Breast epithelium (tissue), 3 donors: ENCODE measurements at regions not wholly inside any gene's neighbourhood (a gene's known extent, or its start where the extent isn't known, plus 50 kb on each side); places are given as distances from the start of the nearest gene placed in this dataset.

Experiments used
- POLR2AphosphoS5 ChIP-seq, 3 donors: sonication (generic); formaldehyde crosslinking; IDR thresholded peaks; one replicate each; pipeline ENCODE4 v1.6.1; 2017; ENCODE audit warnings: antibody characterized with exemption in 3 of 3
- TF ChIP-seq, protein P1 (sequence below), 3 donors: fragments of 450-650 bp; IDR thresholded peaks; one replicate each; pipeline ENCODE4 v1.5.1; 2016 to 2017; ENCODE audit warnings: antibody characterized with exemption in 3 of 3, mild to moderate bottlenecking in 3 of 3, moderate library complexity in 3 of 3

DNA sequence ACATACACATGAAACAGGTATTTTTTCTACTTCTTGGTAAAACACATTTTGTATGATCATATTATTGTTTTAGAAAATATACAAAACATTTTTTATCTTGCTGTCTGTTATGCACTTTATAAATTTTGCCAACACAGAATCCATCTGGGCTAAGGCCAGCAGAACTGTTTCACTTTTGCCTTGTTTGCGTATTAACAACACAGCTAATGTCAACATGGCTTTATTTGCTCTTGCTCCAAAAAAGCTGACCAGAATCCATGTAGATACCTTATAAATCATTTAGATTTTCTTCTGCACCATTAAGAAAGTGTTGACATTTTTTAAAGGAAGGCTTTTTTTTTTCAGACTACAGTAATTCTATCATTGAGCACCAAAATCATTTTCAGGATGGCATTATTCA is 58.1 kb upstream of the PGR start:
- no peak for TF ChIP-seq POLR2AphosphoS5 (IDR thresholded peaks at IDR 0.05)
- TF ChIP-seq, protein P1, sequence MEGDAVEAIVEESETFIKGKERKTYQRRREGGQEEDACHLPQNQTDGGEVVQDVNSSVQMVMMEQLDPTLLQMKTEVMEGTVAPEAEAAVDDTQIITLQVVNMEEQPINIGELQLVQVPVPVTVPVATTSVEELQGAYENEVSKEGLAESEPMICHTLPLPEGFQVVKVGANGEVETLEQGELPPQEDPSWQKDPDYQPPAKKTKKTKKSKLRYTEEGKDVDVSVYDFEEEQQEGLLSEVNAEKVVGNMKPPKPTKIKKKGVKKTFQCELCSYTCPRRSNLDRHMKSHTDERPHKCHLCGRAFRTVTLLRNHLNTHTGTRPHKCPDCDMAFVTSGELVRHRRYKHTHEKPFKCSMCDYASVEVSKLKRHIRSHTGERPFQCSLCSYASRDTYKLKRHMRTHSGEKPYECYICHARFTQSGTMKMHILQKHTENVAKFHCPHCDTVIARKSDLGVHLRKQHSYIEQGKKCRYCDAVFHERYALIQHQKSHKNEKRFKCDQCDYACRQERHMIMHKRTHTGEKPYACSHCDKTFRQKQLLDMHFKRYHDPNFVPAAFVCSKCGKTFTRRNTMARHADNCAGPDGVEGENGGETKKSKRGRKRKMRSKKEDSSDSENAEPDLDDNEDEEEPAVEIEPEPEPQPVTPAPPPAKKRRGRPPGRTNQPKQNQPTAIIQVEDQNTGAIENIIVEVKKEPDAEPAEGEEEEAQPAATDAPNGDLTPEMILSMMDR (IDR thresholded peaks at IDR 0.05), result no peak
